Stimulated activated naive B cell treated with anti-CD40 and anti-IgM and Interleukin-4, amounts not matched to agents 10 μg/mL and 1 μg/mL and 100 μg/mL, for 72 hours (primary cell): ENCODE measurements at regions not wholly inside any gene's neighbourhood (a gene's known extent, or its start where the extent isn't known, plus 50 kb on each side); places are given as distances from the start of the nearest gene placed in this dataset.

Experiments
- ATAC-seq, 2 donors: fragments of 150-1000 bp; cut with Tn5 transposase; replicated peaks; 2 replicates each; pipeline ENCODE4 v1.10.0; 2021; ENCODE audit warnings: moderate library complexity in 1 of 2
- DNase-seq: peaks from one replicate; pipeline ENCODE4 v3.0.0; 2021
- H3K27ac Mint-ChIP-seq: one replicate; pipeline ENCODE4 v1.8.0; 2022; ENCODE audit warnings: mild to moderate bottlenecking, mixed read lengths
- H3K27me3 Mint-ChIP-seq, 2 donors: one replicate each; pipeline ENCODE4 v1.8.0; 2022; ENCODE audit warnings: mixed read lengths in 2 of 2
- H3K36me3 Mint-ChIP-seq, 2 donors: one replicate each; pipeline ENCODE4 v1.8.0; 2022; ENCODE audit warnings: mixed read lengths in 2 of 2, mild to moderate bottlenecking in 1 of 2
- H3K4me1 Mint-ChIP-seq, 2 donors: one replicate each; pipeline ENCODE4 v1.8.0; 2022; ENCODE audit warnings: mixed read lengths in 2 of 2, mild to moderate bottlenecking in 1 of 2
- H3K4me3 Mint-ChIP-seq, 2 donors: one replicate each; pipeline ENCODE4 v1.8.0; 2022; ENCODE audit warnings: mild to moderate bottlenecking in 2 of 2, mixed read lengths in 2 of 2, moderate library complexity in 1 of 2
- H3K9me3 Mint-ChIP-seq, 2 donors: one replicate each; pipeline ENCODE4 v1.8.0; 2022; ENCODE audit warnings: mixed read lengths in 2 of 2, mild to moderate bottlenecking in 1 of 2

DNA sequence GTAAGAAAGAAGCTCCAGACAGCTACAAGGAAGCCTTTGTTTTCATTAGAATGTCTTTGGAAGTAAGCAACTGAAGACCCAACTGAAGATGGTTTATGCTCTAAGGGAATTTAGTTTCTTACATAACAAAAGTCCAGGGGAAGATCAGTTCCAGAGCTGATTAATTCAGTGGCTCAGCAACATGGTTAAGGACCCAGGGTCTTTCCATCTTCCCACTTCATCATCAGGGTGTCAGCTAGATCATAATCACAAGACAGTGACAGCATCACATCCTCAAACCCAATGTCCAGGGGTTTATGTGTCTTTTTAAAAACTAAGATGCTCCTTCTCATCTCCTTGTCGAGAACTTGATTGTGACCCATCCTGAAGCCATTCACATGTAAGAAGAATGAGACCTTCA is 119.7 kb upstream of the PRDM1 start:
- Mint-ChIP-seq H3K27ac (no peak overlapping the region), H3K4me1 (no peaks in the 10 kb centered on the region), H3K4me3 (no peak overlapping the region), H3K36me3 (no peaks in the 10 kb centered on the region), H3K9me3 (peaks cover 7 to 15% of the 10 kb centered on the region in 2 donors), H3K27me3 (peaks cover 0 to 8% of the 10 kb centered on the region in 2 donors)
- DNase-seq, result no peak
- no peak for ATAC-seq

DNA sequence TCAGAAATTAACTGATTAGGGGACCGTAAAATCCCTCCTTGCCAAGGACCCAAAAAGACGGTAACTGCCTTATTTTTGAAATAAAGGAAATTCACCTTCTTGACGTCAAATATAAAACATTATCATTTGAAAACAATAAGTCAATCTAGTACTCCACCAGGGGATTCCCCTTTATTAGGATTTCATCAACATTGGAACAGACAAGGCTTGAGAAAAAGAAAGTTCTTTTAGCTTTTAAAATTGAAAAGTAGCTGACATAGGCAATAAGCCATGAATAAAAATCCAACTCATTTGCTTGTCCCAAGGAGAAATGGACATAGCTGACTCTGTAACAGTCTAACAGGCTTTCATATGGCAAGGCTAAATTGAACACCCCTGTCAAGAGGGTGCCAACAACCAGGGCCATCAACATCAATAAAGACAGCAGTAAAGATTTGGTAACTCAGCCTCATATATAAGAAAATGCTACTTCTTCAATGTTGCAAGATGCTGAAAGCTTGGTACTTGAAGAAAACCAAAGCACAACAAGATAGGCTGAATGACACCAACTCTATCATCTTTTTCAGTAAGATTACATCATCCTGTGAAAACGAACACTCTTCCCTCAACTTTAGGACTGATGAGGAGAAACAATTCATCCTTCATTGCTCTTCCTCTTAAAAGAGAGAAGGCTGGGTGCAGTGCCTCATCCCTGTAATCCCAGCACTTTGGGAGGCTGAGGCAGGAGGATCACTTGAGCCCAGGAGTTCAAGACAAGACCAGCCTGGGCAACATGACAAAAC is 121.0 kb upstream of the PRDM1 start:
- H3K27me3 Mint-ChIP-seq, result peaks cover 0 to 8% of the 10 kb centered on the region in 2 donors
- H3K36me3 Mint-ChIP-seq, result no peaks in the 10 kb centered on the region
- H3K4me1 Mint-ChIP-seq, result no peaks in the 10 kb centered on the region
- DNase-seq, result no peak
- ATAC-seq, result no peak
- peaks cover 7 to 15% of the 10 kb centered on the region in 2 donors for H3K9me3 Mint-ChIP-seq
- H3K4me3 Mint-ChIP-seq, result no peak overlapping the region
- H3K27ac Mint-ChIP-seq, result no peak overlapping the region

DNA sequence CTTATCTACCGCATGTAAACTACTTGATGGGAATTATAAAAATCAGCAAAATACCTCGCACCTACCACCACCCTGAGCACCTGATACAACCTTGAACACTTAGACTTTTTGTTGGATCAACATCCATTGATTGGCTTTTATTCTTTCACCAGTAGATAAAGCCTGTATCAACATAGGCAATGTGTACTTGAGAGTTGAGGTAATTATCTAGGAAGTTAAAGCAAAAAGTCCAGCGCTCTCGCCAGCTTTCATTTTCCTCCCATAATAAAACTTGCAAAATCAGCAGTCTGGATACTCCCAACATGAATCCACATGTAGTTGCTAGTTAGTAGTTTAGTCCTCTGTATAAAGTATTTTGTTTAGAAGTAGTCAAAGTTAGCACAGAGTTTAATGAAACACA is 132.0 kb upstream of the PRDM1 start:
- peaks cover 0 to 13% of the 10 kb centered on the region in 2 donors for H3K27me3 Mint-ChIP-seq
- H3K4me3 Mint-ChIP-seq, result no peak overlapping the region
- H3K36me3 Mint-ChIP-seq, result no peaks in the 10 kb centered on the region
- DNase-seq (no peak), ATAC-seq (no peak)
- H3K27ac Mint-ChIP-seq, result no peak overlapping the region
- H3K9me3 Mint-ChIP-seq, result no peaks in the 10 kb centered on the region
- no peaks in the 10 kb centered on the region for H3K4me1 Mint-ChIP-seq

DNA sequence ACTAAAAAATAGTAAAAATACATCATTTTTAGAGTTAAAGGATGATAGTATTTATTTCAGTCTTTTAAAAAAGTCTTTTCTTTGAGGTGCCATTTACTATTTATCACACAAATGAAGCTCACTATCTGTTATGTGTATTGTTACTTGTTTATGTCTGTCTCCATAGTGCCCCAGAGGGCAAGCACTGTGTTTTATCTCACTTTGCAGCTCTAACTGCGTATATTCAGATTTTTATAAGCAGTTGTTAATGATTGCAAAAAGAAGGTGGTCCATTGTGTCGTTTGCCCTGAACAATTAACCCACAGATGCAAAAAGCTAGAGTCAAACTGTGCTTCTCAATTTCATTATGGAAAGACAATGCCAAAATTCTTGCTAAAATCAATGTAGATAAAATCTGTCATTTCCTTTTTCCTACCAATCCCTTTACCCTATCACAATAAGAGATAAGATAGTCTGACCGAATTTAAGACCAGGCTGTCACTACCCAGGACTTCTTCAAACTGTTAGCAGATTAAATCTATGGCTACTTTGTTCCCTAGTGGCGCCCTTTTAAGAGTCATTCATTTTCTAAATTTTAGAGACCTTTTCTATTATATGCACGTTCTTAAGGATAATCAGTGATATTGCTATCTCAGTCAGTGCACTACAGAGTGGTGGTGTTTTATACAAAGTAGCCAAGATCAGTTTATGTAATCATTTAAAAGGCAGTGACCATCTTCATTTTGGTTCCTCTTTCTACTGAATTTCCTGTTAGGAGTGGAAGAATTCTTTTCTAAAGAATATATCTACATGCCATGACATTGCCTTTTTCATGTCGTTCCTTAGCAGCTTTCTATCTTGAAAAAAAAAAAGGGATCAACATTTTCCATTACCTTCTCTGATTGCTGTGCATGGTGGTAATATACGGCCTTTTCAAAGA is 133.1 kb upstream of the PRDM1 start:
- Mint-ChIP-seq H3K36me3 (no peaks in the 10 kb centered on the region), H3K4me3 (no peak overlapping the region), H3K4me1 (no peaks in the 10 kb centered on the region), H3K9me3 (no peaks in the 10 kb centered on the region), H3K27ac (no peak overlapping the region), H3K27me3 (peaks cover 0 to 13% of the 10 kb centered on the region in 2 donors)
- DNase-seq, result no peak
- no peak for ATAC-seq

DNA sequence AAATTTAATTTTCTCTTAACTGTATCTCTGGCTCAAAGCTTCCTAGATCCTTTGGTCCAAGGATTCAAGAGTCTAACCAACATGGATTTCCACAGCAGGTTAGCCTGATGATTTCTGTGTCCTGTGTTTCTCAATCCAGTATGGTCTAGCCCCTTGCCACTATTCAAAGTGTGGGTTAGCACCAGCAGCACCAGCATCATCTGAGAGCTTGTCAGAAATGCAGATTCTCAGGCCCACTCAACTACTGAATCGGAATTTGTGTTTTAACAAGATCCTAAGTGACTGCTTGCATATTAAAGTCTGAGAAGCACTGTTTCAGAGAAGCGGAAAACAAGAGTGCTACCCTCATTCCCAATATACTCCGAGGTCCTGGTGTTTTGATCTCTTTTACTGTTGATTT is 133.8 kb upstream of the PRDM1 start:
- ATAC-seq, result no peak

DNA sequence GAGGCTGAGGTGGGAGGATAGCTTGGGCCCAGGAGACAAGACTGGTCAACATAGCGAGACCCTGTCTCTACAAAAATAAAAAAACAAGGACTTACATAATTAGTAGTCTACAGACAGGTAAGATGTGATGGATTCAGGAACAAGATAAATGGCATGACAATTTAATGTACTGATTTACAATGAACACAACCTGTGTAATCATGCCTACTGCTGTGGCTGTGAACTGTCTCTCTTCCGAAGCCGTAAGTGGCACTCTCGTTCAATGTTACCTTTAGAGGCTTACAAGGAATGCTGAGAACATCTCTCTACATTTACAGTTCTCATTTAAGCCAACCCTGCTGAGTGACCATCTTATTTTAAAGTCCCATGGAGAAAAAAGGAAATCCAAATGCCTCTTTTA is 134.8 kb upstream of the PRDM1 start:
- Mint-ChIP-seq H3K27ac (no peak overlapping the region), H3K4me1 (no peaks in the 10 kb centered on the region), H3K4me3 (no peak overlapping the region), H3K27me3 (peaks cover 0 to 4% of the 10 kb centered on the region in 2 donors), H3K36me3 (no peaks in the 10 kb centered on the region), H3K9me3 (no peaks in the 10 kb centered on the region)
- DNase-seq, result no peak
- no peak for ATAC-seq

More for the DNA sequence above, 133.8 kb upstream of the PRDM1 start:
- Mint-ChIP-seq H3K27ac (no peak overlapping the region), H3K27me3 (peaks cover 0 to 13% of the 10 kb centered on the region in 2 donors), H3K4me3 (no peak overlapping the region), H3K4me1 (no peaks in the 10 kb centered on the region), H3K9me3 (no peaks in the 10 kb centered on the region), H3K36me3 (no peaks in the 10 kb centered on the region)
- no peak for DNase-seq

DNA sequence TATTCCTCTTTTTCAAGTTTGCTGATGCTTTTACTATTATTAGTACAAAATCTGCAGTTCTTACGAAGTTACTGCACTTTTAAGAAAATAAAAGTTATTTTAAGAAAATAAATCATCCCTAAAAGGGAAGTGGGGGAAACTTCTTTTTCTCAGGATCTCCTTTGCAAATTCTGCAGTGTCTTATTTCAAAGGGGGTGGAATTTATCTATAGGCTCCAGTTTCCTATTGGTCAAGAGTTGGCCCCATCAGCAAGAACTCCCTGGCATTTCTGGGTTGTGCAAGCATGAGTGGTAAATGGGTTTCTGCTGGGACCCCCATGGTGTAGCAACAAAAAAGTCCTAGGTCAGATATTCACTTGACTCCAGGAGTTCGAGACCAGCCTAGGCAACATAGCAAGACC is 136.3 kb upstream of the PRDM1 start:
- Mint-ChIP-seq H3K4me1 (no peaks in the 10 kb centered on the region), H3K4me3 (no peak overlapping the region), H3K27ac (no peak overlapping the region), H3K27me3 (peaks cover 6 to 9% of the 10 kb centered on the region in 2 donors), H3K9me3 (no peaks in the 10 kb centered on the region), H3K36me3 (no peaks in the 10 kb centered on the region)
- ATAC-seq (no peak), DNase-seq (no peak)

DNA sequence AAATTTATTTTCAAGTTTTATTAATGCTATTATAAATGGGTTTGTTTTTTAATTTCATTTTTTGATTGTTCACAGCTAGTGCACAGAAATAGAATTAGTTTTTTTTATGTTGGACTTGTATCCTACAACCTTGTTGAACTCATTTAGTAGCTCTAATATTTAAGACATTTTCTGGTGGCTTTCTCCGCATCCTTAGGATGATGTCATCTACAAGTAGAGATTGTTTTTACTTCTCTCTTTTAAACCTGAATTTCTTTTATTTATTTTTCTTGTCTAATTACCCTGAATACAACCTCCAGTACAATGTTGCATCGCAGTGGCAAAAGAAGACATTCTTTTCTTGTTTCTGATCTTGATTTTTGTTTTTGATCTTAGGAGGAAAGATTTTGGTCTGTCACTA is 142.6 kb upstream of the PRDM1 start:
- no peak overlapping the region for H3K27ac Mint-ChIP-seq
- H3K27me3 Mint-ChIP-seq, result peaks cover 10 to 13% of the 10 kb centered on the region in 2 donors
- ATAC-seq (no peak), DNase-seq (no peak)
- no peak overlapping the region for H3K4me3 Mint-ChIP-seq
- H3K36me3 Mint-ChIP-seq, result no peaks in the 10 kb centered on the region
- no peaks in the 10 kb centered on the region for H3K9me3 Mint-ChIP-seq
- H3K4me1 Mint-ChIP-seq, result no peaks in the 10 kb centered on the region

DNA sequence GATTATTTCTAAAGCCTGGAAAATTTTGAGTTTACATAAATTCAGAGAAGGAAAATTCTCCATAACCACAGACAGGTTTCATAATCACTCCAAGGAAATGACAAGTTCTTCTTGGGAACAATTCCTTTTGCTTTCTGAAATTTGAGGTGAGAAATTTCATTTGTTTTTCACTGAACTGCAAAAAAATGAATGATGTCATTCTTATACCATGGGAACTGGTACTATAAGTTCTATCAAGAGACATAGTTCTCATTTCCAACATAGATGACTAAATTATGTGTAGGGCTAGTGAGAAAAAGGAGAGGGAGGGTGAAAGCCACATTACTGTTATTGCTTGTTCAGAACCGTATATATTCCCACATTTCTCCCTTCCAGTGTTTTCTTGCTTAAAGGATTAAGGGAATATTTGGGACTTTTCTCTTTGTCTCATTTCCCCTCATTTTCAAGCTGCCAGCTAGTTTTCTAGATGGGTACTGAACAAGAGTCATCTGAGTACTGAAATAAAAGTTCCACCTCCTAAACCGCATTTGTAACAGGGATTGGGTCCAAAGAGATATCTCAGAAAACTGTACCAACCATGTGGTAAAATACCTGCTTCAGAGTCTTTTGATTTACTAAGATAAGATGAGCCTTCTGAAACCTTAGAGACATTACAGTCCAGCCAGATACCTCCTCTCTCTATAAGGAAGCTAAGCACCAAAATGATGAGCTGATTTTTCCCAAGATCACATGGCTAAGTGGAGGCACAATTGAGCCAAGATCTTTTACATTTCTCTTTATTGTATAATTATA is 144.3 kb upstream of the PRDM1 start:
- no peak for ATAC-seq
- no peak for DNase-seq
- H3K27ac Mint-ChIP-seq, result no peak overlapping the region
- no peaks in the 10 kb centered on the region for H3K36me3 Mint-ChIP-seq
- H3K4me1 Mint-ChIP-seq, result no peaks in the 10 kb centered on the region
- H3K27me3 Mint-ChIP-seq, result peaks cover 10 to 13% of the 10 kb centered on the region in 2 donors
- no peaks in the 10 kb centered on the region for H3K9me3 Mint-ChIP-seq
- no peak overlapping the region for H3K4me3 Mint-ChIP-seq

DNA sequence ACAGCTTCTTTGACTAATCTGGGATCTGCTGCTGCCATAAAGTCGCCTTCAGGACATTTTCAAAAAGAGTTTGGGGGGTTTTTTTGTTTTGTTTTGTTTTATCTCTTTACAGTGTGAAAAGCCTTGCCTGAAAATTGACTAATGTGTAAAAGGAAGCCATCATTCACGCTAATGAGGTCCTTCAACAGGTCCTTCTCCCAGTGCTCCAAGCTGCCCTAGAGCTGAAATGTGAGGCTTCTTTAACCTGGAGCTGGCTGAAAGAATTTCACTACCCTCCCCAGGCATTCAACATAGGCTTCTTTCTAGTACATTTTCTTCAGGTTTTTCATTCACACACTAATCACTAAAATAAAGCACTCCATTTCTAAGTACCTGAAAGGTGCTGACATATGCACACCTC is 145.1 kb upstream of the PRDM1 start:
- Mint-ChIP-seq H3K4me1 (no peaks in the 10 kb centered on the region), H3K27ac (no peak overlapping the region), H3K27me3 (peaks cover 9 to 13% of the 10 kb centered on the region in 2 donors), H3K4me3 (no peak overlapping the region), H3K9me3 (no peaks in the 10 kb centered on the region), H3K36me3 (no peaks in the 10 kb centered on the region)
- ATAC-seq, result no peak
- DNase-seq, result no peak

DNA sequence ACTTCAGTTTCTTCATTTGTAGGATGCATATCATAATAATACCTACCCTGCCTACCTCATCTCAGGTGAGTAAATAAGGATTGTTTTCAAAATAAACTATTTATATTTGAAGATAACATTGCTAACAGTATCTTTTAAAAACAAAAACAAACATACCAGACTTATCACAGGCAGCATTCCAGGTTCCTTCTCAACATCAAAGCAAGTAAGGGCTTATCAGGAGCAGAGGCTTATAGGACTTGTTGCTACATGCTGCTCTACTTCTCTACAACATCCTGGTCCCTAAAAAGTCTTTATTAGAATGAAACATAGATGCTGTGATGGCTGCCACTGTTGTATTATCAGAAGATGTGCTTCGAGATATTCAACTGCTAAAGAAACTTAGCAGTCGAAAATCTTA is 149.2 kb upstream of the PRDM1 start:
- Mint-ChIP-seq H3K4me1 (no peaks in the 10 kb centered on the region), H3K27ac (no peak overlapping the region), H3K4me3 (no peak overlapping the region), H3K27me3 (peaks cover 4 to 8% of the 10 kb centered on the region in 2 donors), H3K36me3 (no peaks in the 10 kb centered on the region), H3K9me3 (no peaks in the 10 kb centered on the region)
- DNase-seq (no peak), ATAC-seq (no peak)

DNA sequence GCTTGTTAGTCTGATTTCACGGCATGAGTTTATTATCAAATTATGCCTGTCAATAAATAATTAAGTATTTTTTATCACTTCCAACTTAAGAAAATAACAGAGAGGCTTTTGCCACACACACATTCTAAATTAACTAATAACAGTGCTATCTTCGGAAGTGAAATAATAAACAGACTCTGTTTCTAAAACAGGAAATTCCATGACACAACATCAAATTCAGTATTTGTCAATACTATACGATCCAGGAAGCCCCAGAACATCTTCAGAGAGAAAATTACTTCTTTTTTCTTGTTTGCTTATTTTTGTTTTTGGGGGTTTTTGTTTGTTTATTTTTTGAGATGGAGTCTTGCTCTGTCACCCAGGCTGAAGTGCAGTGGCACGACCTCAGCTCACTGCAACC is 150.7 kb upstream of the PRDM1 start:
- H3K27me3 Mint-ChIP-seq, result peaks cover 0 to 4% of the 10 kb centered on the region in 2 donors
- H3K4me1 Mint-ChIP-seq, result no peaks in the 10 kb centered on the region
- H3K36me3 Mint-ChIP-seq, result no peaks in the 10 kb centered on the region
- no peak overlapping the region for H3K4me3 Mint-ChIP-seq
- H3K9me3 Mint-ChIP-seq, result no peaks in the 10 kb centered on the region
- DNase-seq, result no peak
- ATAC-seq, result no peak
- no peak overlapping the region for H3K27ac Mint-ChIP-seq

DNA sequence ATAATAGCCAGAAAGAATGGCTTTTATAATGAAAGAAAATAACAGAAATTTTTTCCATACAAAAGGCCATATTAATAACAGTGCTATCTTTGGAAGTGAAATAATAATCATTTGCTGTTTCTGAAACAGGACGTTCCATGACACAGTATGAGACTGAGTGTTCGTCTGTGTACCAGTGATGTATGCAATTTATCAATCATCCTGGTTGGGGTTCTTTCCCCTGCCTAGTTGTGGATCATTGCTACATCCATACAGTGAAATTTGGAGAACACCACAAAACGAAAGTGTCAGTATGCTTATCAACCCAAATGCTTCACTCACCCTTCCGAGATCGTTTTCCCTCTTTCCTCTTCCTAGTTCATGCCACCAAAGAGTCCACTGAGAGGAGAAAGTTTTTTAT is 151.4 kb upstream of the PRDM1 start:
- no peaks in the 10 kb centered on the region for H3K4me1 Mint-ChIP-seq
- ATAC-seq (no peak), DNase-seq (no peak)
- no peaks in the 10 kb centered on the region for H3K9me3 Mint-ChIP-seq
- H3K4me3 Mint-ChIP-seq, result no peak overlapping the region
- H3K27ac Mint-ChIP-seq, result no peak overlapping the region
- no peaks in the 10 kb centered on the region for H3K36me3 Mint-ChIP-seq
- H3K27me3 Mint-ChIP-seq, result peaks cover 0 to 4% of the 10 kb centered on the region in 2 donors

DNA sequence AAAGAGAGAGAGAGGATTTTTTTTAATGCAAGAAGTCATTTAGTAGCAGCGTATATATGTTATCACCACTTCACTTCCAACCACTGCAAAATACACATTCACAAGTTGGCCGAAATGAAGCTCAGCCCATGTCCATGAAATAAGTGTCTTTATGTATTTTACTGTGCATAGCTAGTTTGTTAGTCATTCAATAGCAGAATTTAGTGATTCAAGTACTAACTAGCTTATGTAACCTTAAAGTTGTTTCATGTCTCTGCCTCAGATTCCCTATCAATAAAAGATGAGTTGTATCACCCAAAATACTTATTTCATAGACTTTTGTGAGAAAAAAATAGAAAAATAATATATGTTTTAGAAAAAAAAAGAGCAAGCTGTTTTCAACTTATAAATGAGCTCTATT is 153.7 kb upstream of the PRDM1 start:
- H3K27me3 Mint-ChIP-seq, result no peaks in the 10 kb centered on the region
- no peak for ATAC-seq
- no peak overlapping the region for H3K4me3 Mint-ChIP-seq
- H3K9me3 Mint-ChIP-seq, result no peaks in the 10 kb centered on the region
- DNase-seq, result no peak
- no peaks in the 10 kb centered on the region for H3K4me1 Mint-ChIP-seq
- no peak overlapping the region for H3K27ac Mint-ChIP-seq
- H3K36me3 Mint-ChIP-seq, result no peaks in the 10 kb centered on the region
